Body of pancreas (tissue), 4 donors: ENCODE measurements at regions not wholly inside any gene's neighbourhood (a gene's known extent, or its start where the extent isn't known, plus 50 kb on each side); places are given as distances from the start of the nearest gene placed in this dataset.

Source experiments
- ATAC-seq: fragments of 150-250 bp; one replicate; pipeline ENCODE4 v1.9.1; 2016
- DNase-seq, 4 donors: peaks; one replicate each; pipeline ENCODE4 v3.0.0-alpha.2; 2019
- H3K27ac ChIP-seq, 4 donors: fragments of 200-600 bp; sonication (generic); 1 replicate in 3 of 4; 2 replicates in 1 of 4; pipeline versions ENCODE4 v1.5.1 to v1.6.1; 2016 to 2019; ENCODE audit warnings: mild to moderate bottlenecking in 1 of 4, mixed read lengths in 1 of 4, moderate library complexity in 1 of 4
- H3K27me3 ChIP-seq, 2 donors: fragments of 200-600 bp; sonication (generic); one replicate each; pipeline ENCODE4 v1.6.0; 2016; ENCODE audit warnings: mild to moderate bottlenecking in 1 of 2
- H3K36me3 ChIP-seq, 2 donors: fragments of 200-600 bp; sonication (generic); replicated peaks in 1 of 2; 2 replicates each; pipeline ENCODE4 v1.5.1; 2016; ENCODE audit warnings: low read depth in 2 of 2; ENCODE audit not compliant: insufficient read depth in 1 of 2
- H3K4me1 ChIP-seq: fragments of 200-600 bp; sonication (generic); one replicate; pipeline ENCODE4 v1.6.0; 2016
- H3K4me3 ChIP-seq, 2 donors: fragments of 200-600 bp; sonication (generic); 1 replicate in 1 of 2; 2 replicates in 1 of 2; pipeline ENCODE4 v1.5.1; 2016 to 2019
- H3K9me3 ChIP-seq, 3 donors: fragments of 200-600 bp; sonication (generic); 1 replicate in 2 of 3; 2 replicates in 1 of 3; pipeline ENCODE4 v1.5.1; 2016
- CTCF ChIP-seq, 7 experiments: fragments of 450-650 bp in 4 of 7; fragments of 200-600 bp in 3 of 7; sonication (generic) in 3 of 7; IDR thresholded peaks; one replicate each; pipeline ENCODE4 v1.5.1; 2016 to 2019; ENCODE audit warnings: antibody characterized with exemption in 7 of 7
- POLR2A ChIP-seq, 3 donors: fragments of 450-650 bp; IDR thresholded peaks; one replicate each; pipeline ENCODE4 v1.6.1; 2016; ENCODE audit warnings: antibody characterized with exemption in 3 of 3, mild to moderate bottlenecking in 2 of 3
- WGBS, 2 donors: methylation state at CpG; one replicate each; pipeline ENCODE4 v1.1.5; 2017; 5-methylcytosine and 5-hydroxymethylcytosine counted together
- intact Hi-C: fragments of 100-400 bp; cut with DNase I; formaldehyde crosslinking; loops from one replicate; pipeline ENCODE4 v1.15.1; 2023

GRCh38 chr11:45052361-45052760 lies 94.1 kb upstream of the PRDM11 start:
- no peak overlapping the region for H3K4me3 ChIP-seq
- no peaks in the 10 kb centered on the region for H3K27me3 ChIP-seq
- no peaks in the 10 kb centered on the region for H3K36me3 ChIP-seq
- no peak for ATAC-seq
- 71 to 76% methylated on average over 6 of the region's 6 CpGs for WGBS, 2 donors
- H3K27ac ChIP-seq, result no peak overlapping the region
- H3K4me1 ChIP-seq, result no peaks in the 10 kb centered on the region
- H3K9me3 ChIP-seq, result no peaks in the 10 kb centered on the region
- no peak for TF ChIP-seq CTCF (IDR thresholded peaks at IDR 0.05)
- TF ChIP-seq POLR2A (IDR thresholded peaks at IDR 0.05), result no peak
- intact Hi-C loops, result no loop called here
- DNase-seq, result no peak

GRCh38 chr11:45053736-45054446 lies 92.5 kb upstream of the PRDM11 start:
- intact Hi-C loops, result no loop called here
- Histone ChIP-seq H3K4me1 (no peaks in the 10 kb centered on the region), H3K9me3 (no peaks in the 10 kb centered on the region), H3K36me3 (no peaks in the 10 kb centered on the region), H3K27me3 (no peaks in the 10 kb centered on the region), H3K27ac (no peak overlapping the region), H3K4me3 (no peak overlapping the region)
- ATAC-seq (no peak), DNase-seq (no peak)
- 75 to 81% methylated on average over 15 of the region's 15 CpGs for WGBS, 2 donors
- no peak for TF ChIP-seq CTCF (IDR thresholded peaks at IDR 0.05)
- no peak for TF ChIP-seq POLR2A (IDR thresholded peaks at IDR 0.05)

- no peaks in the 10 kb centered on the region for H3K27me3 ChIP-seq
- no peaks in the 10 kb centered on the region for H3K4me1 ChIP-seq
- no peak for TF ChIP-seq POLR2A (IDR thresholded peaks at IDR 0.05)
- no peak for TF ChIP-seq CTCF (IDR thresholded peaks at IDR 0.05)
- no peak overlapping the region for H3K27ac ChIP-seq
- WGBS, 2 donors, result 90 to 94% methylated on average over 8 of the region's 8 CpGs
- ATAC-seq, result no peak
- no peaks in the 10 kb centered on the region for H3K36me3 ChIP-seq
- no peak overlapping the region for H3K4me3 ChIP-seq
- DNase-seq, result no peak
- intact Hi-C loops, result no loop called here
- no peaks in the 10 kb centered on the region for H3K9me3 ChIP-seq
Observed at GRCh38 chr11:45054956-45055355, 91.5 kb upstream of the PRDM11 start.

GRCh38 chr11:45056529-45056928 lies 89.9 kb upstream of the PRDM11 start:
- TF ChIP-seq POLR2A (IDR thresholded peaks at IDR 0.05), result no peak
- no peak for TF ChIP-seq CTCF (IDR thresholded peaks at IDR 0.05)
- H3K4me3 ChIP-seq, result no peak overlapping the region
- no peaks in the 10 kb centered on the region for H3K27me3 ChIP-seq
- no peaks in the 10 kb centered on the region for H3K9me3 ChIP-seq
- intact Hi-C loops, result no loop called here
- H3K36me3 ChIP-seq, result no peaks in the 10 kb centered on the region
- ATAC-seq (no peak), DNase-seq (no peak)
- no peaks in the 10 kb centered on the region for H3K4me1 ChIP-seq
- WGBS, 2 donors, result 70 to 88% methylated on average over 1 of the region's 1 CpG
- no peak overlapping the region for H3K27ac ChIP-seq
